HepG2 (cell line): ENCODE measurements at regions not wholly inside any gene's neighbourhood (a gene's known extent, or its start where the extent isn't known, plus 50 kb on each side); places are given as distances from the start of the nearest gene placed in this dataset.
"Not testable (repeated sequence)": the region's sequence is repeated elsewhere in the genome, so short reads cannot be mapped to it uniquely, and the experiment has no call there.

Source experiments
- ATAC-seq: fragments of 200-7000 bp; cut with Tn5 transposase; 3 replicates; pipeline ENCODE4 v1.9.1; 2020; ENCODE audit warnings: mild to moderate bottlenecking, moderate library complexity
- BruUV-seq: library from RNA; stranded (reverse); fragments of 400-500 nt; replicated peaks from 2 replicates; lab custom pipeline; 2021; lab: Mats Ljungman, UMichigan
- CTCF ChIA-PET: fragments of 300-600 bp; formaldehyde crosslinking; extraction: SDS; loops from one replicate; lab custom pipeline; 2021; ENCODE audit warnings: low total read pairs, inconsistent platforms, low intra/inter-chr PET ratio; lab: Yijun Ruan, JAX
- POLR2A ChIA-PET: fragments of 350-600 bp; sonication (Branson Sonifier 250); formaldehyde crosslinking; loops from one replicate; lab custom pipeline; 2020; ENCODE audit warnings: antibody characterized with exemption, inconsistent platforms; lab: Yijun Ruan, JAX
- DNase-seq: peaks from one replicate; pipeline ENCODE4 v3.0.0-alpha.2; 2015; ENCODE audit warnings: low spot score
- FAIRE-seq: peaks from 3 replicates; lab custom pipeline; 2011; peaks lifted over from hg19 to GRCh38; lab: Jason Lieb, UNC
- H2AFZ ChIP-seq: one replicate; pipeline ENCODE4 v1.6.1; 2011; ENCODE audit warnings: low read length, inconsistent platforms
- H3K27ac ChIP-seq: fragments of 300-600 bp; 3 replicates; pipeline ENCODE4 v1.8.0; 2011; ENCODE audit warnings: mixed run types, mild to moderate bottlenecking, mixed read lengths, low read length, inconsistent platforms; ENCODE audit not compliant: insufficient read depth; ENCODE audit errors: extremely low read length
- H3K27me3 ChIP-seq, 2 experiments: fragments of 200-600 bp in 1 of 2; 2 replicates in 1 of 2; 3 replicates in 1 of 2; pipeline versions ENCODE4 v1.6.0 to v1.8.0; 2011; ENCODE audit warnings: low read length in 2 of 2, mild to moderate bottlenecking in 2 of 2, moderate library complexity in 2 of 2, inconsistent platforms in 1 of 2; ENCODE audit not compliant: insufficient read depth in 2 of 2, control insufficient read depth in 1 of 2
- H3K36me3 ChIP-seq, 2 experiments: fragments of 200-600 bp in 1 of 2; replicated peaks in 1 of 2; 2 replicates in 1 of 2; 3 replicates in 1 of 2; pipeline versions ENCODE4 v1.5.1 to v1.8.0; 2011; ENCODE audit warnings: low read length in 2 of 2, inconsistent platforms in 1 of 2; ENCODE audit not compliant: insufficient read depth in 2 of 2, control insufficient read depth in 1 of 2
- H3K4me1 ChIP-seq: 2 replicates; pipeline ENCODE4 v1.5.1; 2012; ENCODE audit warnings: low read length, inconsistent platforms; ENCODE audit not compliant: insufficient read depth
- H3K4me2 ChIP-seq: 2 replicates; pipeline ENCODE4 v1.6.0; 2011; ENCODE audit warnings: low read depth, low read length, inconsistent platforms
- H3K4me3 ChIP-seq, 3 experiments: fragments of 200-600 bp in 1 of 3; sonication (generic), shearing (Covaris generic) in 1 of 3; replicated peaks in 1 of 3; 2 replicates each; pipeline ENCODE4 v1.5.1; 2011 to 2016; ENCODE audit warnings: low read length in 3 of 3, inconsistent platforms in 2 of 3, low read depth in 2 of 3, mild to moderate bottlenecking in 2 of 3, control low read depth in 1 of 3, mixed read lengths in 1 of 3; ENCODE audit not compliant: insufficient read depth in 1 of 3
- H3K79me2 ChIP-seq: one replicate; pipeline ENCODE4 v1.6.1; 2011; ENCODE audit warnings: low read length, inconsistent platforms; ENCODE audit not compliant: insufficient read depth
- H3K9ac ChIP-seq: 2 replicates; pipeline ENCODE4 v1.6.0; 2011; ENCODE audit warnings: mild to moderate bottlenecking, low read depth, low read length, inconsistent platforms; ENCODE audit not compliant: insufficient read depth
- H3K9me3 ChIP-seq: 2 replicates; pipeline ENCODE4 v1.5.1; 2012; ENCODE audit warnings: mild to moderate bottlenecking, low read length
- H4K20me1 ChIP-seq: 2 replicates; pipeline ENCODE4 v1.6.0; 2011; ENCODE audit warnings: inconsistent platforms, mild to moderate bottlenecking, low read length, moderate library complexity; ENCODE audit not compliant: insufficient read depth
- WGBS: methylation state at CpG from one replicate; pipeline ENCODE4 v1.1.6; 2017; ENCODE audit warnings: low lambda C conversion rate; 5-methylcytosine and 5-hydroxymethylcytosine counted together
- in situ Hi-C: cut with HindIII; loops from 2 replicates; pipeline ENCODE4 v1.10.0; 2017; ENCODE audit warnings: low pct_unique_long_range_greater_than_20kb; ENCODE audit not compliant: extremely low pct_ligation_motif_present
- intact Hi-C: fragments of 100-400 bp; cut with micrococcal nuclease; formaldehyde crosslinking; loops from one replicate; pipeline ENCODE4 v1.10.0; 2022; ENCODE audit not compliant: unreplicated experiment

GRCh38 chr7:66481229-66481628, 147.5 kb upstream of the KCTD7 start:
- DNase-seq, intact Hi-C loops, H3K27ac ChIP-seq, H3K79me2 ChIP-seq, H3K9me3 ChIP-seq, H4K20me1 ChIP-seq, H3K9ac ChIP-seq, H2AFZ ChIP-seq, H3K4me3 ChIP-seq, ATAC-seq, FAIRE-seq, H3K27me3 ChIP-seq, H3K4me2 ChIP-seq, CTCF ChIA-PET, H3K4me1 ChIP-seq, in situ Hi-C loops, BruUV-seq: not testable (repeated sequence)
- POLR2A ChIA-PET = interaction anchor here (1.3 kb wide), 1 partner anchor 12 kb away, joined by 3 read pairs; no protein-coding TSS in a partner anchor
- peaks cover 3 to 17% of the 10 kb centered on the region in 2 experiments; a peak in 3 of 5 replicates for H3K36me3 ChIP-seq
- 95% methylated on average over 1 of the region's 1 CpG for WGBS

GRCh38 chr7:66489065-66489464, 139.6 kb upstream of the KCTD7 start:
- intact Hi-C loops, H3K79me2 ChIP-seq, H3K27me3 ChIP-seq, FAIRE-seq, H3K27ac ChIP-seq, CTCF ChIA-PET, in situ Hi-C loops, H3K9ac ChIP-seq, H3K9me3 ChIP-seq, H4K20me1 ChIP-seq, H3K36me3 ChIP-seq, DNase-seq, BruUV-seq, H2AFZ ChIP-seq, ATAC-seq, H3K4me2 ChIP-seq, POLR2A ChIA-PET, H3K4me3 ChIP-seq: not testable (repeated sequence)
- H3K4me1 ChIP-seq = peaks cover 28% of the 10 kb centered on the region
- 100% methylated on average over 8 of the region's 8 CpGs for WGBS

GRCh38 chr7:66489741-66490140, 138.9 kb upstream of the KCTD7 start:
- ATAC-seq, FAIRE-seq, H3K27ac ChIP-seq, H3K27me3 ChIP-seq, H3K36me3 ChIP-seq, CTCF ChIA-PET, DNase-seq, H4K20me1 ChIP-seq, H3K4me3 ChIP-seq, H2AFZ ChIP-seq, in situ Hi-C loops, H3K9ac ChIP-seq, BruUV-seq, H3K9me3 ChIP-seq, H3K79me2 ChIP-seq, POLR2A ChIA-PET, H3K4me2 ChIP-seq: not testable (repeated sequence)
- intact Hi-C loops = loop anchor here (5.0 kb wide), 2 partner anchors 67 to 282 kb away; partner anchors contain the start of gene TPST1
- H3K4me1 ChIP-seq = peaks cover 31% of the 10 kb centered on the region
- WGBS = 79% methylated on average over 2 of the region's 2 CpGs

- H3K36me3 ChIP-seq, BruUV-seq, H3K4me2 ChIP-seq, DNase-seq, H3K27ac ChIP-seq, POLR2A ChIA-PET, H3K9ac ChIP-seq, ATAC-seq, H2AFZ ChIP-seq, H3K27me3 ChIP-seq, H3K4me3 ChIP-seq, in situ Hi-C loops, H4K20me1 ChIP-seq, H3K79me2 ChIP-seq, H3K9me3 ChIP-seq, CTCF ChIA-PET, FAIRE-seq: not testable (repeated sequence)
- peaks cover 36% of the 10 kb centered on the region for H3K4me1 ChIP-seq
- WGBS = 97% methylated on average over 11 of the region's 11 CpGs
- intact Hi-C loops = loop anchor here (5.0 kb wide), 2 partner anchors 69 to 284 kb away; partner anchors contain the start of gene TPST1
Measured at GRCh38 chr7:66490979-66491378, 137.7 kb upstream of the KCTD7 start.
